ENCODE measurements at regions not wholly inside any gene's neighbourhood (a gene's known extent, or its start where the extent isn't known, plus 50 kb on each side); places are given as distances from the start of the nearest gene placed in this dataset.

- Histone ChIP-seq H3K27ac (ENCODE audit: extremely low read length, insufficient read depth, low read length) (no peak overlapping the region), H3K4me3 (replicated peaks in 1 of 3; ENCODE audit: insufficient read depth in 1 of 3, low read depth in 2 of 3, low read length in 3 of 3) (no peak overlapping the region), H4K20me1 (ENCODE audit: insufficient read depth, low read length) (no peaks in the 10 kb centered on the region), H3K9ac (ENCODE audit: insufficient read depth, low read depth, low read length) (no peak overlapping the region), H3K79me2 (ENCODE audit: insufficient read depth, low read length) (no peaks in the 10 kb centered on the region), H3K4me2 (ENCODE audit: low read depth, low read length) (no peak overlapping the region), H3K27me3 (ENCODE audit: control insufficient read depth in 1 of 2, insufficient read depth in 2 of 2, low read length in 2 of 2) (peaks cover 0 to 6% of the 10 kb centered on the region in 2 experiments; a peak in 2 of 5 replicates), H3K36me3 (replicated peaks in 1 of 2; ENCODE audit: control insufficient read depth in 1 of 2, insufficient read depth in 2 of 2, low read length in 2 of 2) (no peaks in the 10 kb centered on the region), H2AFZ (ENCODE audit: low read length) (no peak overlapping the region), H3K4me1 (ENCODE audit: insufficient read depth, low read length) (no peaks in the 10 kb centered on the region), H3K9me3 (ENCODE audit: low read length) (no peaks in the 10 kb centered on the region)
- WGBS (ENCODE audit: low lambda C conversion rate): 25% methylated on average over 8 of the region's 8 CpGs
- no TSS peak for BruUV-seq (replicated peaks)
- TF ChIP-seq DNMT1 (CRISPR knock-in tag; IDR thresholded peaks at IDR 0.05): no peak
- TF ChIP-seq ZNF678 (CRISPR knock-in tag; IDR thresholded peaks at IDR 0.05): no peak
- TF ChIP-seq ZNF570 (CRISPR knock-in tag; IDR thresholded peaks at IDR 0.05; ENCODE audit: borderline replicate concordance): no peak
- no peak for TF ChIP-seq AFF4 (CRISPR knock-in tag; IDR thresholded peaks at IDR 0.05)
- no peak for TF ChIP-seq CSRNP2 (CRISPR knock-in tag; conservative IDR thresholded peaks at IDR 0.05; ENCODE audit: low read depth)
- no peak for TF ChIP-seq ZFP37 (CRISPR knock-in tag; IDR thresholded peaks at IDR 0.05; ENCODE audit: borderline replicate concordance)
- no peak for TF ChIP-seq ZNF7 (CRISPR knock-in tag; IDR thresholded peaks at IDR 0.05)
- no peak for TF ChIP-seq IRF2 (CRISPR knock-in tag; IDR thresholded peaks at IDR 0.05)
- no peak for TF ChIP-seq ZFYVE20 (CRISPR knock-in tag; IDR thresholded peaks at IDR 0.05; ENCODE audit: borderline replicate concordance, low read depth)
- DNase-seq (ENCODE audit: low spot score) (no peak), ATAC-seq (no peak), FAIRE-seq (no peak)
- in situ Hi-C loops (cut with HindIII; ENCODE audit: extremely low pct_ligation_motif_present, low pct_unique_long_range_greater_than_20kb): no loop called here
- POLR2A ChIA-PET: no interaction called here
- CTCF ChIA-PET (ENCODE audit: low intra/inter-chr PET ratio, low total read pairs): no interaction called here
- intact Hi-C loops (cut with micrococcal nuclease; ENCODE audit: unreplicated experiment): no loop called here
Observed at GRCh38 chr10:104512800-104513199, 128.3 kb upstream of the SORCS3 start.
